Cardiac muscle cell (in vitro differentiated cells and primary cell): ENCODE measurements at regions not wholly inside any gene's neighbourhood (a gene's known extent, or its start where the extent isn't known, plus 50 kb on each side); places are given as distances from the start of the nearest gene placed in this dataset.

Experiments
- DNase-seq, 2 donors: peaks; one replicate each; pipeline versions ENCODE4 v3.0.0 to v3.0.0-alpha.2; 2010 to 2017; ENCODE audit warnings: low read depth in 1 of 2, low spot score in 1 of 2
- H3K27ac ChIP-seq: fragments of 200-600 bp; sonication (generic); 2 replicates; pipeline ENCODE4 v1.5.1; 2016
- H3K27me3 ChIP-seq: fragments of 200-600 bp; sonication (generic); 2 replicates; pipeline ENCODE4 v1.6.0; 2016; ENCODE audit warnings: control low read depth
- H3K36me3 ChIP-seq: fragments of 200-600 bp; sonication (generic); 2 replicates; pipeline ENCODE4 v1.5.1; 2016; ENCODE audit warnings: control low read depth
- H3K4me1 ChIP-seq: fragments of 200-600 bp; sonication (generic); 2 replicates; pipeline ENCODE4 v1.8.1; 2017; ENCODE audit warnings: low read depth, mild to moderate bottlenecking, mixed run types
- H3K4me3 ChIP-seq: fragments of 200-600 bp; sonication (generic); 2 replicates; pipeline ENCODE4 v1.5.1; 2016; ENCODE audit warnings: mild to moderate bottlenecking
- H3K9me3 ChIP-seq: fragments of 200-600 bp; sonication (generic); 2 replicates; pipeline ENCODE4 v1.5.1; 2017; ENCODE audit warnings: low read depth, mild to moderate bottlenecking, control low read depth
- TF ChIP-seq, protein P1 (sequence below): IDR thresholded peaks from 2 replicates; pipeline ENCODE4 v1.5.1; 2012; ENCODE audit warnings: low read depth, mild to moderate bottlenecking, low read length

DNA sequence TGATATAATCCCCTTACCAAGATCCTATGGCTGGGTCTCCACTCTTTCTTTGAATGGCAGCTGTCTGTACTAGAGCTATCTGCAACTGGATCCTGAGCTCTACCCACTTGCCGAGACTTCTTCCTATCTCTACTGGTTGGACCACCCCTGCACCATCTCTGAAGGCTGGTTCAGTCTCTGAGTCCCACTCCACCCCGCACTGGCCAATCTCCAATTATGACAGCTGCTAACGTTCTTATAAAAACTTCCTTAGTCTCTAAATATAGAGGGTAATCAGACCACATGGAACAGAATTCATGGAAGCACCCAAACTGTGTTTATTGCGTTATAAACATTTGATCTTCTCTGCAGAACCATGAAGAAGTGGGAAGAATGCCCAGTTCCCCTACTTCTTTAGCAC is 186.6 kb upstream of the EEA1 start:
- Histone ChIP-seq H3K27ac (peak overlapping the region; percentile 95), H3K4me1 (peaks cover 39% of the 10 kb centered on the region), H3K9me3 (no peaks in the 10 kb centered on the region), H3K27me3 (no peaks in the 10 kb centered on the region), H3K36me3 (no peaks in the 10 kb centered on the region), H3K4me3 (no peak overlapping the region)
- TF ChIP-seq, protein P1, sequence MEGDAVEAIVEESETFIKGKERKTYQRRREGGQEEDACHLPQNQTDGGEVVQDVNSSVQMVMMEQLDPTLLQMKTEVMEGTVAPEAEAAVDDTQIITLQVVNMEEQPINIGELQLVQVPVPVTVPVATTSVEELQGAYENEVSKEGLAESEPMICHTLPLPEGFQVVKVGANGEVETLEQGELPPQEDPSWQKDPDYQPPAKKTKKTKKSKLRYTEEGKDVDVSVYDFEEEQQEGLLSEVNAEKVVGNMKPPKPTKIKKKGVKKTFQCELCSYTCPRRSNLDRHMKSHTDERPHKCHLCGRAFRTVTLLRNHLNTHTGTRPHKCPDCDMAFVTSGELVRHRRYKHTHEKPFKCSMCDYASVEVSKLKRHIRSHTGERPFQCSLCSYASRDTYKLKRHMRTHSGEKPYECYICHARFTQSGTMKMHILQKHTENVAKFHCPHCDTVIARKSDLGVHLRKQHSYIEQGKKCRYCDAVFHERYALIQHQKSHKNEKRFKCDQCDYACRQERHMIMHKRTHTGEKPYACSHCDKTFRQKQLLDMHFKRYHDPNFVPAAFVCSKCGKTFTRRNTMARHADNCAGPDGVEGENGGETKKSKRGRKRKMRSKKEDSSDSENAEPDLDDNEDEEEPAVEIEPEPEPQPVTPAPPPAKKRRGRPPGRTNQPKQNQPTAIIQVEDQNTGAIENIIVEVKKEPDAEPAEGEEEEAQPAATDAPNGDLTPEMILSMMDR = no peak
- peak in 1 of 2 donors; percentile 45 for DNase-seq

DNA sequence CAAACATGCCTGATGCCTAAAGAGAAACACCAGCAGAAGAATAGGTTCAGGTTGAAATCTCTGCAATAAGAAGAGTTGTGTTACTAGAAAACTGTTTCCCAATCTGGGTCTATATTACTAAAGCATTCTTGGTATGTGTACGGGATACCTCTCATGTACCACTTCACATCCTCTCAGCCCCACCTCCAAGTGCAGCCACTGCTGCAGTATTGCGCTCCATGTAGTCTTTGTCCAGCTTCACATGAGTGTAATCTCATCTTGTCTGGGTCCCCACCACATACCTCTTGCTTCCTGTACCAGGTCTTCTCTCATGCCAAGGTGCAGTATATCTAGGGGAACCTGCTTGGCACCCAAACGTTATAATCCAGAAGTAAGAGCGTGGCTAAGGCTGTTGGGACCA is 187.5 kb upstream of the EEA1 start:
- peak overlapping the region; percentile 95 for H3K27ac ChIP-seq
- no peaks in the 10 kb centered on the region for H3K36me3 ChIP-seq
- DNase-seq = no peak
- no peaks in the 10 kb centered on the region for H3K27me3 ChIP-seq
- H3K9me3 ChIP-seq = no peaks in the 10 kb centered on the region
- H3K4me1 ChIP-seq = peaks cover 42% of the 10 kb centered on the region
- TF ChIP-seq, protein P1 = no peak
- H3K4me3 ChIP-seq = no peak overlapping the region

DNA sequence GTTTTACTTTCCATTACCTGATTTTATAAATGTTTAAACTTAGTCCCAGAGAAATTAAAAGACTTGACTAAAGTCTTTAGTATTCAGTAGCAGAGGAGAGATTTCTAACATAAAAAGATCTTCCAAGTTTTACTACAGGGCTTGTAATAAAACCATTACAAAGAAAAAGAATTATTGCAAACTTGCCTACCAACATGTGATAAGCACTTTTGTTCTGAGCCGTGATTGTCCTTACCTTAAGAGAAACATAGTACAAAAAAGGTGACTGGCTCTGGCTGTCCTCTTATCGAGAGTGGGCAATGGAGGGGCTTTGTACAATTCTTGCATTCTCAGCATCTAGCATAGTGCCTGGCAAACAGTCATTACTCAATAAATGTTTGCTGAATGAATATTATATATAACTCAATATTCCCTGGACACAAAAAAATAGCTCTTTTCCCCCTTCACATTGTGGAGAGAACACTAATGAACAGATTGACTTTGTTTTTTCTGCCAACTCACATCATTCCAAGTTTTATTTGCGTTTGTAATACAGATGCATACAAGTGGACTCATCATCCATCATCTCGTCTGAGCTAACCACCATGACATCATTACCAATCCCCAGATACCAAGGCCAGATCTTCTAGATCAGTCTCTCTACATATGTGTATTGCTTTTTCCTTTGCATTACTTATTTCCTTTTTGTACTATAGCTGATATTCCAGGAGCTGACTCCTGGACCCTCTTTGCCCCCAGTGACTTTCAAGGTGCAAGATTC is 192.8 kb upstream of the EEA1 start:
- Histone ChIP-seq H3K27me3 (no peaks in the 10 kb centered on the region), H3K36me3 (no peaks in the 10 kb centered on the region), H3K27ac (peak overlapping the region; percentile 42), H3K9me3 (no peaks in the 10 kb centered on the region), H3K4me1 (peaks cover 35% of the 10 kb centered on the region), H3K4me3 (no peak overlapping the region)
- DNase-seq = peak in 1 of 2 donors; percentile 59
- TF ChIP-seq, protein P1 = no peak

DNA sequence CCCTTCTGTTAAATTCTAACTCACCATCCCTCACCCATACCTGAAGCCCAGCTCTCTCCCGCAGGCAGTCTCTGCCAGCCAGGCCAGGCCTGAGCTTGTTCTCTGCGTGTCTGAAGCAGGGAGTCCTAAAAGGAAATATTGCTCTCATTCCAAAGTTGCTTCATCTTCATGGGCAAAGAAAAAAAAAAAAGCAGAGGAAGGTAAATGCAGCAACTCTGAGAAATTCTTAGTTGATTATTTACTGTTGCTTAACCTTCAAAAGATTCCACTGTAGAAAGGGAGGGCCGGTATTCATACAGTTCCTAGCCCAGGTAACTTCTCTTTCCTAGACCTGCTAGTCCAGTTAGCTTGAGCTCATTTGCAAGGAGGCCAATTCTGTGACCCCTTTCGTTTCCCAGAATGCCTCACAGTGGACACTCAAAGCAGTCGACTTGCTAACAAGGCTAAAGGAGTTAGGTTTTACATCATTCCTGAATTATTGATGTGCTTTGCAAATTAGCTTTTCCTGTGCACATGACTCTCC is 193.5 kb upstream of the EEA1 start:
- Histone ChIP-seq H3K27ac (peak overlapping the region; percentile 42), H3K36me3 (no peaks in the 10 kb centered on the region), H3K4me3 (no peak overlapping the region), H3K4me1 (peaks cover 42% of the 10 kb centered on the region), H3K27me3 (no peaks in the 10 kb centered on the region), H3K9me3 (no peaks in the 10 kb centered on the region)
- TF ChIP-seq, protein P1 = no peak
- DNase-seq = no peak

DNA sequence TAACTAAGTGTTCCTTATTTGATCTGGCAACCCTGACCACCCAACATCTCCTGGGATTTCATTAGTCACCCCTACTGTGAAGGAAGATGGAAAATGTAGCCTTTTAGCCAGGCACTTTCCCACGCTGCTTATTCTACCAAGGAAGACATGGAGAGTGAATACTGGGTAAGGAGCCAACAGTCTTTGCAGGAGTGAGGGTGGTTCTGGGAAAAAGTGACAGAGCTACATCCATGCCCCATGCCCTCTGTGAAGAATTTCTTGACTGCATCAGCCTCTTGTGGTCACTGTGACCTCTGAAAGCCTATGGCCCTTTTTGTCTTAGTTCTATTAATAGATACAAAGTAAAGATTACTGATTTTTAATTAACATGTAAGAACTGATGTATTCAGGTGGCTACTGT is 196.0 kb upstream of the EEA1 start:
- no peak overlapping the region for H3K4me3 ChIP-seq
- no peak for DNase-seq
- H3K36me3 ChIP-seq = no peaks in the 10 kb centered on the region
- no peaks in the 10 kb centered on the region for H3K9me3 ChIP-seq
- TF ChIP-seq, protein P1 = no peak
- H3K27ac ChIP-seq = no peak overlapping the region
- no peaks in the 10 kb centered on the region for H3K27me3 ChIP-seq
- H3K4me1 ChIP-seq = peaks cover 54% of the 10 kb centered on the region
